Naive thymus-derived CD4-positive, alpha-beta T cell (primary cell): ENCODE measurements at regions not wholly inside any gene's neighbourhood (a gene's known extent, or its start where the extent isn't known, plus 50 kb on each side); places are given as distances from the start of the nearest gene placed in this dataset.

Experiments used
- ATAC-seq: fragments of 150-1000 bp; cut with Tn5 transposase; 2 replicates; pipeline ENCODE4 v1.10.0; 2021; ENCODE audit warnings: mild to moderate bottlenecking, moderate library complexity
- CTCF ChIA-PET: fragments of 350-600 bp; sonication (Branson Sonifier 250); formaldehyde crosslinking; loops from one replicate; lab custom pipeline; 2021; ENCODE audit warnings: antibody characterized with exemption; lab: Charles Lee
- POLR2A ChIA-PET: fragments of 350-600 bp; sonication (Branson Sonifier 250); formaldehyde crosslinking; loops from one replicate; lab custom pipeline; 2021; ENCODE audit warnings: antibody characterized with exemption, inconsistent platforms; lab: Charles Lee
- DNase-seq, 9 donors: peaks; one replicate each; pipeline versions ENCODE4 v3.0.0 to v3.0.0-alpha.2; 2020 to 2022; ENCODE audit warnings: mixed read lengths in 1 of 9
- H3K27ac ChIP-seq: one replicate; pipeline ENCODE4 v1.7.0; 2013; ENCODE audit warnings: mild to moderate bottlenecking, low read depth, low read length, moderate library complexity
- H3K27me3 ChIP-seq, 2 donors: one replicate each; pipeline ENCODE4 v1.7.0; 2013; ENCODE audit warnings: low read length in 2 of 2, mild to moderate bottlenecking in 2 of 2, moderate library complexity in 2 of 2; ENCODE audit not compliant: control insufficient read depth in 2 of 2, insufficient read depth in 2 of 2
- H3K36me3 ChIP-seq, 3 experiments: 1 replicate in 2 of 3; 2 replicates in 1 of 3; pipeline ENCODE4 v1.7.0; 2013; ENCODE audit warnings: low read length in 3 of 3, mild to moderate bottlenecking in 3 of 3, moderate library complexity in 1 of 3; ENCODE audit not compliant: insufficient read depth in 3 of 3, control insufficient read depth in 2 of 3
- H3K4me1 ChIP-seq, 2 donors: one replicate each; pipeline ENCODE4 v1.7.0; 2013; ENCODE audit warnings: low read length in 2 of 2, mild to moderate bottlenecking in 2 of 2, moderate library complexity in 1 of 2; ENCODE audit not compliant: control insufficient read depth in 2 of 2, insufficient read depth in 2 of 2
- H3K4me3 ChIP-seq: 2 replicates; pipeline ENCODE4 v1.7.0; 2013; ENCODE audit warnings: mild to moderate bottlenecking, low read length
- H3K9me3 ChIP-seq, 3 experiments: 1 replicate in 2 of 3; 2 replicates in 1 of 3; pipeline ENCODE4 v1.7.0; 2013; ENCODE audit warnings: low read length in 3 of 3; ENCODE audit not compliant: control insufficient read depth in 2 of 3
- H3K27ac Mint-ChIP-seq, 9 donors: one replicate each; pipeline ENCODE4 v1.8.0; 2020 to 2022; ENCODE audit warnings: mixed read lengths in 9 of 9, mild to moderate bottlenecking in 8 of 9, moderate library complexity in 5 of 9, inconsistent platforms in 2 of 9
- H3K27me3 Mint-ChIP-seq, 5 donors: one replicate each; pipeline ENCODE4 v1.8.0; 2021 to 2022; ENCODE audit warnings: mixed read lengths in 5 of 5, mild to moderate bottlenecking in 1 of 5
- H3K36me3 Mint-ChIP-seq, 5 donors: one replicate each; pipeline ENCODE4 v1.8.0; 2020 to 2022; ENCODE audit warnings: mixed read lengths in 5 of 5, mild to moderate bottlenecking in 3 of 5, inconsistent platforms in 1 of 5
- H3K4me1 Mint-ChIP-seq, 7 donors: one replicate each; pipeline ENCODE4 v1.8.0; 2020 to 2022; ENCODE audit warnings: mixed read lengths in 7 of 7, mild to moderate bottlenecking in 3 of 7, inconsistent platforms in 1 of 7
- H3K4me3 Mint-ChIP-seq, 10 donors: one replicate each; pipeline ENCODE4 v1.8.0; 2020 to 2022; ENCODE audit warnings: mild to moderate bottlenecking in 10 of 10, mixed read lengths in 10 of 10, moderate library complexity in 6 of 10, inconsistent platforms in 2 of 10
- H3K9me3 Mint-ChIP-seq, 11 donors: one replicate each; pipeline ENCODE4 v1.8.0; 2020 to 2022; ENCODE audit warnings: mixed read lengths in 11 of 11, mild to moderate bottlenecking in 4 of 11, inconsistent platforms in 1 of 11, moderate library complexity in 1 of 11
- intact Hi-C, 2 donors: fragments of 100-400 bp; cut with micrococcal nuclease; formaldehyde crosslinking; loops; one replicate each; pipeline ENCODE4 v1.15.1; 2023

- no peaks in the 10 kb centered on the region for H3K4me1 ChIP-seq
- intact Hi-C loops: no loop called here
- H3K4me3 ChIP-seq: no peak overlapping the region
- H3K4me3 Mint-ChIP-seq: no peak overlapping the region
- no peak for DNase-seq
- no peaks in the 10 kb centered on the region for H3K36me3 Mint-ChIP-seq
- CTCF ChIA-PET: no interaction called here
- H3K36me3 ChIP-seq: no peaks in the 10 kb centered on the region
- POLR2A ChIA-PET: no interaction called here
- H3K27ac ChIP-seq: no peak overlapping the region
- no peaks in the 10 kb centered on the region for H3K9me3 ChIP-seq
- no peaks in the 10 kb centered on the region for H3K4me1 Mint-ChIP-seq
- H3K27me3 ChIP-seq: no peaks in the 10 kb centered on the region
- H3K9me3 Mint-ChIP-seq: peaks cover 0 to 6% (median 0%) of the 10 kb centered on the region in 11 donors
- no peaks in the 10 kb centered on the region for H3K27me3 Mint-ChIP-seq
- H3K27ac Mint-ChIP-seq: no peak overlapping the region
- no peak for ATAC-seq
Measured at GRCh38 chr9:78783743-78784142, 486.8 kb downstream of the PSAT1 start.

- DNase-seq: no peak
- Histone ChIP-seq H3K4me3 (no peak overlapping the region), H3K36me3 (no peaks in the 10 kb centered on the region), H3K4me1 (no peaks in the 10 kb centered on the region), H3K27me3 (no peaks in the 10 kb centered on the region), H3K9me3 (no peaks in the 10 kb centered on the region), H3K27ac (no peak overlapping the region)
- Mint-ChIP-seq H3K27ac (no peak overlapping the region), H3K4me3 (no peak overlapping the region), H3K36me3 (no peaks in the 10 kb centered on the region), H3K27me3 (peaks cover 0 to 5% (median 0%) of the 10 kb centered on the region in 5 donors), H3K4me1 (no peaks in the 10 kb centered on the region), H3K9me3 (peaks cover 0 to 13% (median 3%) of the 10 kb centered on the region in 11 donors)
- no peak for ATAC-seq
- POLR2A ChIA-PET: no interaction called here
- CTCF ChIA-PET: no interaction called here
- intact Hi-C loops: no loop called here
Measured at GRCh38 chr9:78786794-78787193, 489.9 kb downstream of the PSAT1 start.

DNA sequence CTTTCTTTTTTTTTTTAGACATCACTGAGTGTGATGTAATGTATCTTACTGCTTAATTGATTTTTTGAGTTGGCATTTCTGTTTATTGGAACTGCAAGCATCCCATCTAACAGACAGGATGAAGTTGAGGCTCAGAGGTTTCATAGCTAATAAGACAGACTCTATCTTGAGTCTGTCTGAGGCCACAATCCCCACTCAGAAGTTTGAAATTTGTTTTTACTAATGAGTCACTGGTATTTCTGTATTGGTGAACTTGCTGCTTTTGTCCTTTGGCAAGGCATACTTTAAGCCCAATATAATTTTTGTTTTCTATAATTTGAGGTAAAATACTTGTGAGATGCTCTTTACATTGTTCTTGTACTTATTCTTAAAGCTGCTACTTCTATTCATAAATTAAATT, 491.2 kb downstream of the PSAT1 start:
- POLR2A ChIA-PET: no interaction called here
- CTCF ChIA-PET: no interaction called here

DNA sequence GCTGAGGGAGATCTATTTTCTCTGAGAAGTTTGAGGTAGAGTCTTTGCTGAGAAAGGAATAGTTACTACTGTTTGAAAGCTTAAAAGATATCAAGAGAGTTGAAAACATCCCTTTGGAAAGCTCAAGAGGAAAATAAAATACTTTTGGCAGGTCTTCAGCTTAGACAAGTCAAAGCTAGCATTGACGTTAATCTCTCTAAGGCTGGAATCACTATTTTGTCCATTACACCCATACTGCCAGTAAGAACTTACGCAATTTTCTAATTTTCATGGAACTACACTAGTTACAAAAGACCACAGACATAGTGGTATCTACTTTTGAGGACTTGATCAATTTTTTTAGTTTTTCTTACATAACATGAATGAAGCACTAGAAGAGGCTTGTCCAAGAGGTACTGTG, 494.9 kb downstream of the PSAT1 start:
- ChIA-PET CTCF (no interaction called here), POLR2A (no interaction called here)
- no peaks in the 10 kb centered on the region for H3K9me3 ChIP-seq
- no peaks in the 10 kb centered on the region for H3K36me3 Mint-ChIP-seq
- H3K4me1 ChIP-seq: no peaks in the 10 kb centered on the region
- no peak for DNase-seq
- no peaks in the 10 kb centered on the region for H3K36me3 ChIP-seq
- peaks cover 0 to 5% (median 5%) of the 10 kb centered on the region in 5 donors for H3K27me3 Mint-ChIP-seq
- no peak overlapping the region for H3K4me3 ChIP-seq
- H3K4me1 Mint-ChIP-seq: no peaks in the 10 kb centered on the region
- intact Hi-C loops: no loop called here
- H3K27ac Mint-ChIP-seq: no peak overlapping the region
- no peak for ATAC-seq
- peaks cover 0 to 13% (median 3%) of the 10 kb centered on the region in 11 donors for H3K9me3 Mint-ChIP-seq
- H3K4me3 Mint-ChIP-seq: no peak overlapping the region
- no peaks in the 10 kb centered on the region for H3K27me3 ChIP-seq
- no peak overlapping the region for H3K27ac ChIP-seq

More for the DNA sequence above, 491.2 kb downstream of the PSAT1 start:
- no peaks in the 10 kb centered on the region for H3K27me3 ChIP-seq
- DNase-seq (no peak), ATAC-seq (no peak)
- Mint-ChIP-seq H3K27me3 (peaks cover 0 to 5% (median 5%) of the 10 kb centered on the region in 5 donors), H3K4me1 (no peaks in the 10 kb centered on the region), H3K4me3 (no peak overlapping the region), H3K36me3 (no peaks in the 10 kb centered on the region), H3K27ac (no peak overlapping the region), H3K9me3 (peaks cover 0 to 13% (median 3%) of the 10 kb centered on the region in 11 donors)
- H3K4me3 ChIP-seq: no peak overlapping the region
- no peaks in the 10 kb centered on the region for H3K9me3 ChIP-seq
- H3K4me1 ChIP-seq: no peaks in the 10 kb centered on the region
- intact Hi-C loops: no loop called here
- no peak overlapping the region for H3K27ac ChIP-seq
- no peaks in the 10 kb centered on the region for H3K36me3 ChIP-seq

DNA sequence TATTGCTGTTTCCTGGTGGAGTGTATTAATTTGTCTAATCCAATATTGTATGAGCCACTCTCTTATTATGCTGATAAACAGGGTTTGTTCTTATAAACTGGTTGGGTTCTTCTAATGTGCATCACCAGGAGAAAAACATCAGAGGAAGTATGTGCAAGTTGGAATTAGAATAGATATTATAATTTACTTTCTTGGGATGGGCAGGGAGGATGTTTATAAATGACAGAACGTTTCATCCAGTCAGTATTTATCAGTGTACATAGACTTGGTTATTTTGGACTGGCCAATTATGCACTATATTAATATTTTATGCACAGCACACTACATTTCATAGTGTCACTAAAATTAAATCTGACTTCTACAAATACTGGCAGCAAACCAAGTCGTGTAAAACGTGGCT, 495.8 kb downstream of the PSAT1 start:
- Histone ChIP-seq H3K36me3 (no peaks in the 10 kb centered on the region), H3K9me3 (no peaks in the 10 kb centered on the region), H3K4me3 (no peak overlapping the region), H3K27me3 (no peaks in the 10 kb centered on the region), H3K27ac (no peak overlapping the region), H3K4me1 (no peaks in the 10 kb centered on the region)
- peaks cover 0 to 13% (median 3%) of the 10 kb centered on the region in 11 donors for H3K9me3 Mint-ChIP-seq
- ChIA-PET POLR2A (no interaction called here), CTCF (no interaction called here)
- H3K27ac Mint-ChIP-seq: no peak overlapping the region
- no peak overlapping the region for H3K4me3 Mint-ChIP-seq
- H3K27me3 Mint-ChIP-seq: peaks cover 0 to 5% (median 5%) of the 10 kb centered on the region in 5 donors
- intact Hi-C loops: no loop called here
- H3K36me3 Mint-ChIP-seq: no peaks in the 10 kb centered on the region
- ATAC-seq (no peak), DNase-seq (no peak)
- no peaks in the 10 kb centered on the region for H3K4me1 Mint-ChIP-seq

DNA sequence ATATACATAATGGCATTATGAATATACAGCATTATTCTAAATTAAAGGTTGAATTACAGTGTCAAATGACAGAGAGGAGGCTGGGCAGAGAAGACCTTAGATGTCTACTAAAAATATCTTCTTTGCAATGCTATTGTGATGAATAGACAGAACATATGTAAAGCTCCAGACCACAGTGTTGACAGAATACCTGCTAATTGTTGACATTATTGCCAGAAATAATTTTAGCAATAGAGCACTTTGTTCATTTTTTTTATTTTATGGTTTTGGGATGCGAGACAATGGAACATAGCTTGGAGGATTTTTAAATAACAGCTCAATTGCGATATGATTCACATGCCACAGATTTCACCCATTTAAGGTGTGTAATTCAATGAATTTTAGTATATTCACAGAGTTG, 508.8 kb downstream of the PSAT1 start:
- DNase-seq (no peak), ATAC-seq (no peak)
- Histone ChIP-seq H3K36me3 (no peaks in the 10 kb centered on the region), H3K4me3 (no peak overlapping the region), H3K4me1 (no peaks in the 10 kb centered on the region), H3K27me3 (no peaks in the 10 kb centered on the region), H3K27ac (no peak overlapping the region), H3K9me3 (no peaks in the 10 kb centered on the region)
- H3K36me3 Mint-ChIP-seq: no peaks in the 10 kb centered on the region
- intact Hi-C loops: no loop called here
- no peak overlapping the region for H3K27ac Mint-ChIP-seq
- peaks cover 0 to 5% (median 0%) of the 10 kb centered on the region in 11 donors for H3K9me3 Mint-ChIP-seq
- H3K27me3 Mint-ChIP-seq: peaks cover 0 to 5% (median 0%) of the 10 kb centered on the region in 5 donors
- ChIA-PET POLR2A (no interaction called here), CTCF (no interaction called here)
- H3K4me1 Mint-ChIP-seq: no peaks in the 10 kb centered on the region
- no peak overlapping the region for H3K4me3 Mint-ChIP-seq

- Mint-ChIP-seq H3K36me3 (no peaks in the 10 kb centered on the region), H3K27me3 (peaks cover 0 to 5% (median 0%) of the 10 kb centered on the region in 5 donors), H3K4me3 (no peak overlapping the region), H3K4me1 (no peaks in the 10 kb centered on the region), H3K9me3 (peaks cover 0 to 5% (median 0%) of the 10 kb centered on the region in 11 donors), H3K27ac (no peak overlapping the region)
- ATAC-seq (no peak), DNase-seq (no peak)
- Histone ChIP-seq H3K9me3 (no peaks in the 10 kb centered on the region), H3K4me1 (no peaks in the 10 kb centered on the region), H3K27ac (no peak overlapping the region), H3K27me3 (no peaks in the 10 kb centered on the region), H3K4me3 (no peak overlapping the region), H3K36me3 (no peaks in the 10 kb centered on the region)
- intact Hi-C loops: no loop called here
- ChIA-PET CTCF (no interaction called here), POLR2A (no interaction called here)
Measured at GRCh38 chr9:78806492-78807160, 509.7 kb downstream of the PSAT1 start.
